MV-4-11 (cell line): ENCODE measurements at regions not wholly inside any gene's neighbourhood (a gene's known extent, or its start where the extent isn't known, plus 50 kb on each side); places are given as distances from the start of the nearest gene placed in this dataset.
A peak's percentile ranks its signal among the peaks of the same experiment; 100 is the strongest.

ENCODE experiments used
- DNase-seq: peaks from one replicate; lab custom pipeline; 2025; lab: John Stamatoyannopoulos, UW

DNA sequence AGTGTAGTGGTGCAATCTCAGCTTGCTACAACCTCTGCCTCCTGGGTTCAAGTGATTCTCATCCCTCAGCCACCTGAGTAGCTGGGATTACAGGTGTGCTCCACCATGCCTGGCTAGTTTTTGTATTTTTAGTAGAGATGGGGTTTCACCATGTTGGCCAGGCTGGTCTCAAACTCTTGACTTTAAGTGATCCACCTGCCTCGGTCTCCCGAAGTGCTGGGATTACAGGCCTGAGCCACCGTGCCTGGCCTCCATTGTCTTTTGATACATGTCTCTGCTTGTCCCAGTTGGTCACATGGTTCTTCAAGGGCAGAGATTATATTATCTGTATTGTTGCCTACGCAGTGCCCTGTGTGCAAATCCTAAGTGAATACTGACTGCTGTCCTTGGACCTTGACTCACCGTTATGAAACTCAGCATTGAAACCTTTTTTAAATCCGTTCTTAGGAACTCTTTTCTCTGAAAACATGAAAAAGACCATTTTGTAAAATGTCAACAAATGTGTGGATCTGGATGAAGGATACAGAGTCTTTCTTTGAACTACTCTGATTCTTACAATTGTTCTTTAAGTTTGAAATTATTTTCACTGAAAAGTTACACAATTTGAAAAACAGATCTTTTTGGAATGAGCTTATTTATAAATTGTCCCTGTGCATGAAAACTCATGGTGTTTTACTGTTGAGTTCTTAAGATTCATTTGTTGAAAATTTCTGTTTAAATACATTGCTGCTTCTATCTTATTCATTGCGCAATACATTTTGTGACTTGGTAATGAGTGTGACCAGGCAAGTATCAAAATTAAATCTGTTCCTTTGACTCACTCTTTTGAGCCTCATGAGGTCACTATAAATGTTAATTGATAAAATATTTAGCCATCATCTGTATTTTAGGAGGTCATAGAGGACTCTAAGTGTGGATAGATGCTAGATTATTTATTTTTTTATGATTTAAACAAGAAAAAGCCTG lies 293.5 kb downstream of the UTRN start:
- no peak for DNase-seq

DNA sequence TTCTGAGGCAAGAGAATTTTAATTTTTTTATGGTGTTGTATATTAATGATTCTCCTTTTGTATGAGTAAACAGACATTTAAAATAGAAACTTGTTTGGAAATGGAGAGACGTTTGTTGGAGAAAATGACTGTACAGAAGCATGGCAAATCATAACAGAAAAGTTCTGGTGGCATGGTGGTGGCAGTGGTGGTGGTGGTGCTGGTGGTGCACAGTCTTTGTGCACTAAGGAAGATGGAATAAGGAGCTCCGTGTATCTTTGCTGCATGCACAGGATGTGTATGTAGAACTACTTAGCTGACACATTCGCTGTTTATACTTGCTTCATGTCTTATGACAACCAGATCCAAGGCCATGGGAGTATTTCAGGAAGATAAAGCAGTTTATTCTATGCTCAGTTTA lies 294.9 kb downstream of the UTRN start:
- no peak for DNase-seq

GRCh38 chr6:144580771-144581170 lies 295.6 kb downstream of the UTRN start:
- DNase-seq = no peak

DNA sequence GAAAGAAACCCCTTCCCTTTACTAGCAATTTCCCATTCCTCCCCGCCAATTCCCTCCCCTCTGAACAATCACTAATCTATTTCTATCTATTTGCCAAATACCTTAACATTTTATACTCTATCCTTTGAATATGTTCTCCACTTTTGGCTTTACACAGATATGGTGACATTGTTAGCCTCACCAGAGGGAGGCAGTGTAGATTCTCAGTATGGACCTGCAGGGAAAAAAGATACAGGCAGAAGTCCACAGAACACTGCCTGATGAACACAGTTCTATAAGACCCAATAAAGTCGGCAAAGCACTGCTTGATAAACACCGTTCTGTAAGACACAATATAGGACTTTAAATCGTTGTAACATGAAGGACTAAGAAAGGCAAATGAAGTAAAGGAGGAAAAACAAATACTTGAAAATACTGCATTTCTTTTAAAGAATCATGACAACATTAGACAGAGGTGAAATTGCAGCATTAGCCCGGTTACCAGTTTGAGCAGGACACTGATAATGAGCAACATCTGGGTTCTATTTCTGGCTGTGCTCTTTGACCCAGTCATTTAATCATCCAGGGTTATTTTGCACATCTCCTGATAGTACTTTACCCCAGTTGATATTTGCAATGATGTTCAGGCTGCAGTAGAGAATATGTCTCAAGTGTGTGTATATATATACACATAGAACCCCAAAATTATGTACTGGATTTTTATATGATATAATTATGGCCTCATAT lies 296.8 kb downstream of the UTRN start:
- peak; percentile 22 for DNase-seq

DNA sequence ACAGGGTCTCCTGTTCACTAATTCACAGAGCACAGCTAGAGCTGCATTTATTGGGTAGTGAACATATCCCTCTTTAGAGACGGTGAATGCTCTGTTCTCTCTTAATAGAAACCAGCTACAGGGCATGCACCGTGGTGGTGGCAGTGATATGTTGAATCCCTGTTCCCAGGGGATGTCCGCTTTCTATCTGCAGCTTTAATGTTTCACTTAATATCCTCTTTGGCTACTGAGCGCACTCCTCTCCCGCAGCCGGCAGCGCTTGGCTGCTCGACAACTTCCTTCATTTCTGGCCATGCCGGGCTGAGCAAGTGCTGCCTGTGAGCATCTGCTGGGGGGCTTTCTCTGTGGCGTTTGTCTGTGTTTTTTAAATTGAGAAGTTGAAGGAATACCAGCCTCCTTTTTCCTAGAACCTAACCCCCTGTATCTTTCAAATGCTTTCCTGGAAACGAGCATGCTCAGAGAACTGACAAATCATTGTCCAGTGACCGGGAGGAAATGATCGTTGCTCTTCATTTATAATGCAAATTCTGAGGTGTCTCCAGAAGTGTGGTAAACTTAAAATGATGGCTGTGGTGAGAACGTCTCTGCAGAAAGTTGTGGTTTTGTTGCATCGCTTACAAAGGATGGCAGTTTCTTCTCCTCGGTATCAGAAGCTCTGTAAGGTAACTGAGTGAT lies 297.9 kb downstream of the UTRN start:
- peak; percentile 83 for DNase-seq

DNA sequence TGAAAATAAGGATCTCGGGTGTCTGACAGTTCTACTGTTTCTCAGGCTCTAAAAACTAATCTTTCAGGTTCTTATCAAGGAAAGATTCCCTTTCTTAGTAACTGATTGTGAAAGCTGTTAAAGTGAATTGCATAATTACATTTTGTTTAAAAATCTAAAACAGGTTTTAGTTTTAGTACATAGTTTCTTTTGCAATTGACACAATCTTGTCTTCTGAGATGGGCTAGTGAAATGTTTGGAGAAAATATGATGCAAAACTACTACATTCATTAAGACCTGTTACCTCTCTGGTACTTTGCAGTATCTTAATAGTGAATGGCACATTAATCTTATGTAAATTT lies 298.4 kb downstream of the UTRN start:
- no peak for DNase-seq

- peak; percentile 33 for DNase-seq
Observed at GRCh38 chr6:144585217-144585814, 300.2 kb downstream of the UTRN start.

- no peak for DNase-seq
Observed at GRCh38 chr6:144586986-144587385, 301.9 kb downstream of the UTRN start.

DNA sequence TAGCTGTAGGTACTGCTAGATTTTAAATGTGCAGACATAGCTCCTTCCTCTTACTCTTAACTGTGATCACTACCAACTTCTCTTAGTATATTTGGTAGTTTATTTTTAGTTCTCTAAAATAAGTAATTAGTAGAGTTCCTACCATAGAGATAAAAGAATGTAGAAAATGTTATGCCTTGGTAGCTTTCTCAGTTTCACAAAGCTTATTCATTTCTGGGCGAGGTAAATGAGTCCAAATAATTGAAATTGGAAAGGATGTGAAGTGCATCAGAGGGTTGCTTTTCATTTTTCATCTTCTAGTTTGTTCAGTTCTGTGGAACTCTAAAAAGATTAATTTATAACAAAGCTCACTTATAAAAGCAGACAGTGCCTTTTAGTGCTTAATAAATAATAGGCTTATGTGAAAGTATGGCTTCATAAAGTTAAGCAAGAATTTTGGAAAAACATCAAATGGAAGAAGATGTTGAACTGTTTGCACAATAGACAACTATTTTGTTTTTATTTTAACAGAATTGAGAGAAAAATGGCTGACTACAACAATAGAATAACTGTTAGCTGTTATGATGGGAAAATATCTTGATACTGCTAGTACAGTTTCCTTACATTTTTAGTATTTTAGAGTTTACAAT lies 303.7 kb downstream of the UTRN start:
- DNase-seq = no peak

DNA sequence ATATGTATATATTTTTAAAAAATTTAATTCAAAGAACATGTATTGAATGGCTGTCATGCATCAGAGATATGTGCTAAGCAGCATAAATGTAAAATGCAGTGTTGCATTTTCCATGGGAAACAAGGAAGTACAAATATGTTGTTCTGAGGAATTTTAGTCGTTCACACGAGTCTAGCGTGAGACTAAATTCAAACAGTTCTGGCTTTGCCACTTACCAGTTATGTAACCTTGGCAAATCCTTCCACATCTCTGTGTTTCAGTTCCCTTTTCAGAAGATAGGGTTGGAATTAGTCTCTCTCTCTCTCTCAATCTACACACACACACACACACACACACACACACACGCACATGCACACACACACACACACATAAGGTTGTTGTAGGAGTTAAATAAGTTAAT lies 305.4 kb downstream of the UTRN start:
- peak; percentile 97 for DNase-seq

GRCh38 chr6:144593392-144593791 lies 308.3 kb downstream of the UTRN start:
- DNase-seq = no peak

DNA sequence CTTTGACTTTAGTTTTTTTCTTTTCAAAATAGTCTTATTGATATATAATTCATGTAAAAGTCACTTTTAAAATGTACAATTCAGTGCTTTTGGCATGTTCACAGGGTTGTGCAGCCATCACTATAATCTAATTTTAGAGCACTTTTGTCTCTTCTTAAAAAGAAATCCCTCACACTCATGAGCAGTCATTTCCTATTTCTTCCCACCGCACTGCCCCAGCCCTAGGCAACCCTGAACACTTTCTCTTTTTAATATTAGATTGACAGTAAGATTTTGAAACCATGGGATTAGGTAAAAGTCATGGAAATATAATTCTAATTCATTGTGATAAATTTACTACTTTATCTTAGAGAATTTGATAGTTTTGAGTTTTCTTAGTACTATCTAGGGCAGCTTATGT lies 309.4 kb downstream of the UTRN start:
- peak; percentile 57 for DNase-seq

DNA sequence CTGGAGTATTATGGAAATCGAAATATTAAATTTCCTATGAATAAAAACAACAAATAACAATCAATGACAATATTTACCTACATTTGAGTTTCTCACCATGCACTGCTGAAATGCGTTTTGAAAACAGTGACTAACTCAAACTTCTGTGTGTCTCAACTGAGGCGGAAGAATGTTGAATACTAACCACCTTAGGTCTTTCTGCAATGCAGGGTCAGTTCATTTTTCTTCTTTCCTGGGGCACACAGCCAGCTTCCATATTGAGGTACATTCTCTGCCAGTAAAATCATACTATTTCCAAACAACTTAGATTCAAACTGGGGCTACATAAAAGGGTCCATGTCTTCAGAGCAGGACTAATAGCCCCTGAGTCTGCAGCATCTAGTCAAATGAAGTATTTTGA lies 310.1 kb downstream of the UTRN start:
- DNase-seq = no peak

DNA sequence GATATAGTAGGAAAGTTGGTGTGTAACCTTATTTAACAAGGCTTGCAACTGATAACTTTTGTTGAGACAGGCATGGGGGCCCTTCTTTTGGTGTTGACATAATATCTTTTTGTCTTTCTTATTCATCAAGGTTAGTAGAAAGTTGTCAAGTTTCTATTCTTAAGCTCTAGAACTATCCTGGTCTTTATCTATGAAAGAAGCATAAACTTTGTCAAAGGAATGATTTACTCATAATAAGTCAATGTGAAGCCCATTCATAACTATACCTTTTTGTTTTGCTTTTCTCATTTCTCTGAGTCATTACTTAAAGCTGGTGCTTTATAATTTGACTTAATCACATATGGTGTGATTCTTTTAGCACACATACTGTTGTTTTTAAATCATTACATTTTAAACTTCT lies 312.4 kb downstream of the UTRN start:
- no peak for DNase-seq

DNA sequence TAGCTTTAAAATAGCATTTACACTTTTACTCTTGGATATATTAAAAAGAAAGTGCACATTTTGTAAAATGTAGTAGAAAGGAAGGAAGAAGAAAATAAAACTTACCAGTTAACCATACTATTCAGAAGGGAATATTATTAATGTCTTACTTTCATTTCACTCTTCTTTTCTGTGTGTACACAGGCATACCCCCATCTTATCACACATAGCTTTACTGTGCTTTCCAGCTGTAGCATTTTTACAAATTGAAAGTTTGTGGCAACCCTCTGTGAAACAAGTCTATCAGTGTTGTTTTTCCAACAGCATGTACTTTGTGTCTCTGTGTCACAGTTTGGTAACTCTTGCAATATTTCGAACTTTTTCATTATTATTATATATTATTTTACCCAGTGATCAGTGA lies 314.5 kb downstream of the UTRN start:
- no peak for DNase-seq

- DNase-seq = no peak
Observed at GRCh38 chr6:144601221-144601620, 316.1 kb downstream of the UTRN start.

DNA sequence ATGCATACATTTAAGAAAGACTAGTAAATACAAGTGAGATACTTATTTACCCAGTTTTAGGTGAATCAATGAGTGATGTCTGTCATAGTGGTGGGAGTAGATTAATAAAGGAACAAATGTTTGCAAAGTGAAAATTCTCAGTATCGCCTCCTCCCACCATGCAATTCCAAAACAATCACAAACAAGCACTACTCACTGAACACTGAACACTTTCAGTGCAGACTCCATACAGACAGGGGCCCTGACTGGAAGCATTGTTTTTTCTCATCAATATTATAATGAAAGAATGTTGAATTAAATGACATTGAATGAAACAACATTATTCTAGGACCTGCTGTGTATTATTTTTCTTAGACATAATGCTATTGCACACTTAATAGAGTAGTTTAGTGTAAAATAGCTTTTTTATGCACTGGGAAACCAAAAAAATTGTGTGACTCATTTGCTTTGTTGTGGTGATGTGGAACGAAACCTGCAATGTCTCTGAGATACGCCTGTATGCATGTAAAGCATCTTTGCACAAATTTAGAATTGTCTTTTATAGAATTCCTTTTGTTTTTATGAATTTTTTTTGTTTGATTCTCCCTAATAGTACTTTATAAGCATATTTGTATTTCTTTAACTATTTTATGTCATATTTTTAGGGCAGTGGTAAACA lies 317.5 kb downstream of the UTRN start:
- no peak for DNase-seq

DNA sequence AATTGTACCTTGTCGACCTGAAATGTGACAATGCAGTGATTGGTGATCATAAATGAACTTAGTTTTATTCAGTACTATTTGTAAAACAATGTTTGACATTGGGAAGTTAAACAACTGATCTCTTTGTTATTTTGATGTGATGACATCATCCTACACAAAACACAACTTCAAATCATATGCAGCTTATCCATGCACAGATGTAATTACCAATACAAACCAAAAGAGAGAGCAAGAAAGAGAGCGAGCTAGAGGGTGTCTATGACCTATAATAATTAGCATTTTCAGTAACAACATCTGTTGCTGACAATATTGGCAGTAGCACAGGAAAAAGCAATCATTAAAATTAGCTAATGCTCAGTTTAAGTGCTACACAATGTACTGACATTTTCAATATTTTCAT lies 320.9 kb downstream of the UTRN start:
- no peak for DNase-seq

GRCh38 chr6:144607998-144608735 lies 323.0 kb downstream of the UTRN start:
- peak; percentile 92 for DNase-seq

DNA sequence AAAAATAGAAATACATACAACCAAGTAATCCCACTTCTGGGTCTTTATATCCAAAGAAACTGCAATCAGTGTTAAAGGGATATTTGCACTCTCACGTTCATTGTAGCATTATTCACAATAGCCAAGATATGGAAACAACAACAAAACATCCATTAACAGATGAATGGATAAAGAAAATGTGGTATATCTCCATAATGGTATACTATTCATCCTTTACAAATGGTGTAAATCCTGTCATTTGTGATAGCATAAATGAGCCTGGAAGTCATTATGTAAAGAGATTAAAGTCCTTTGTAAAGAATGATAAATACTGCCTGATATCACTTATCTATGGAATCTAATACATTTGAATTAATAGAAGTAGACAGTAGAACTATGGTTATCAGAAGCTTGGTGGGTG lies 327.7 kb downstream of the UTRN start:
- DNase-seq = no peak

DNA sequence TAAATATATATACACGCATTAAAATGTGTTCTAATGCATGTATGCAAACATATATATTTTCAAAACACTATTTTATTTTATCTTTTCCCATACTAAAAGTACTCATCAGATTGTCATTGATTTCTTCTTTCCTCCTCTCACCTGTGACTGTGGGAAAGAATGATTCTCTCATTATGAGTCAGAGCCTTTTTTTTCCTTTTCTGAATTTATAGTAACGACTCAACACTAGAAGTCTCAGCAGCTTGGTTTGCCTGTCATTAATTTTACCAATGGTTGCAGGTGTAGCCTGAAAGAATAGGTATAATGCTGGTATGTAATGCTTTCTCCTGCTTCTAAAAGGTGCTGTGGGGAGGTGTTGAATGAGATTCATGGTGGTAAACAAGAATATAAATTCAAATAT lies 328.7 kb downstream of the UTRN start:
- no peak for DNase-seq
